ENCODE measurements at regions not wholly inside any gene's neighbourhood (a gene's known extent, or its start where the extent isn't known, plus 50 kb on each side); places are given as distances from the start of the nearest gene placed in this dataset.
A peak's percentile ranks its signal among the peaks of the same experiment; 100 is the strongest.
"Not testable (repeated sequence)": the region's sequence is repeated elsewhere in the genome, so short reads cannot be mapped to it uniquely, and the experiment has no call there.

- no peak for TF ChIP-seq CTCF (IDR thresholded peaks at IDR 0.05)
- no peak overlapping the region for H3K4me3 ChIP-seq
- H3K36me3 ChIP-seq, result no peaks in the 10 kb centered on the region
- no peaks in the 10 kb centered on the region for H3K9me3 ChIP-seq
- peaks cover 0 to 59% of the 10 kb centered on the region in 2 donors for H3K4me1 ChIP-seq
- H3K27ac ChIP-seq, result peak overlapping the region; percentile 82 to 93
- no peak for DNase-seq (ENCODE audit: low spot score)
- no peaks in the 10 kb centered on the region for H3K27me3 ChIP-seq
Observed at GRCh38 chr5:115424030-115424429, 120.5 kb downstream of the FEM1C start.

GRCh38 chr5:115423541-115423940 lies 121.0 kb downstream of the FEM1C start:
- peak; percentile 82 for DNase-seq (ENCODE audit: low spot score)
- Histone ChIP-seq H3K4me1 (peaks cover 0 to 62% of the 10 kb centered on the region in 2 donors), H3K27ac (peak overlapping the region; percentile 82 to 93), H3K27me3 (no peaks in the 10 kb centered on the region), H3K9me3 (no peaks in the 10 kb centered on the region), H3K4me3 (peak overlapping the region in 1 of 2 donors; percentile 10), H3K36me3 (no peaks in the 10 kb centered on the region)
- TF ChIP-seq CTCF (IDR thresholded peaks at IDR 0.05), result no peak

GRCh38 chr5:115423051-115423450 lies 121.5 kb downstream of the FEM1C start:
- Histone ChIP-seq H3K9me3 (no peaks in the 10 kb centered on the region), H3K4me1 (peaks cover 0 to 62% of the 10 kb centered on the region in 2 donors)
- DNase-seq (ENCODE audit: low spot score), result no peak

GRCh38 chr5:115420812-115421211 lies 123.8 kb downstream of the FEM1C start:
- not testable (repeated sequence) for H3K36me3 ChIP-seq; DNase-seq (ENCODE audit: low spot score); H3K27ac ChIP-seq; H3K9me3 ChIP-seq; H3K4me3 ChIP-seq; H3K27me3 ChIP-seq
- peaks cover 0 to 52% of the 10 kb centered on the region in 2 donors for H3K4me1 ChIP-seq

More at GRCh38 chr5:115423051-115423450, 121.5 kb downstream of the FEM1C start:
- no peak overlapping the region for H3K4me3 ChIP-seq
- H3K27ac ChIP-seq, result peak overlapping the region; percentile 82 to 93
- H3K36me3 ChIP-seq, result no peaks in the 10 kb centered on the region
- H3K27me3 ChIP-seq, result no peaks in the 10 kb centered on the region
- TF ChIP-seq CTCF (IDR thresholded peaks at IDR 0.05), result no peak

- no peak for DNase-seq (ENCODE audit: low spot score)
- H3K4me3 ChIP-seq, result no peak overlapping the region
- no peaks in the 10 kb centered on the region for H3K27me3 ChIP-seq
- H3K4me1 ChIP-seq, result peaks cover 0 to 54% of the 10 kb centered on the region in 2 donors
- TF ChIP-seq CTCF (IDR thresholded peaks at IDR 0.05), result no peak
- no peaks in the 10 kb centered on the region for H3K36me3 ChIP-seq
- peak overlapping the region in 1 of 2 donors; percentile 61 for H3K27ac ChIP-seq
- H3K9me3 ChIP-seq, result no peaks in the 10 kb centered on the region
Observed at GRCh38 chr5:115419846-115420585, 123.6 kb upstream of the CCDC112 start.

GRCh38 chr5:115418788-115419187 lies 122.3 kb upstream of the CCDC112 start:
- TF ChIP-seq CTCF (IDR thresholded peaks at IDR 0.05), result no peak
- no peaks in the 10 kb centered on the region for H3K27me3 ChIP-seq
- H3K9me3 ChIP-seq, result no peaks in the 10 kb centered on the region
- no peak overlapping the region for H3K27ac ChIP-seq
- DNase-seq (ENCODE audit: low spot score), result no peak
- no peak overlapping the region for H3K4me3 ChIP-seq
- H3K36me3 ChIP-seq, result no peaks in the 10 kb centered on the region
- peaks cover 0 to 56% of the 10 kb centered on the region in 2 donors for H3K4me1 ChIP-seq
